Neural progenitor cell (in vitro differentiated cells): ENCODE measurements at regions not wholly inside any gene's neighbourhood (a gene's known extent, or its start where the extent isn't known, plus 50 kb on each side); places are given as distances from the start of the nearest gene placed in this dataset.
A peak's percentile ranks its signal among the peaks of the same experiment; 100 is the strongest.

Source experiments
- DNase-seq: peaks from one replicate; pipeline ENCODE4 v3.0.0-alpha.2; 2016; ENCODE audit warnings: low spot score
- H2AFZ ChIP-seq: fragments of 200-600 bp; sonication (generic); replicated peaks from 2 replicates; pipeline ENCODE4 v1.6.1; 2016; ENCODE audit warnings: antibody characterized with exemption
- H3F3A ChIP-seq: fragments of 200-600 bp; sonication (generic); 2 replicates; pipeline ENCODE4 v1.6.1; 2016; ENCODE audit warnings: antibody characterized with exemption, low read depth
- H3K27ac ChIP-seq: fragments of 200-600 bp; sonication (generic); 2 replicates; pipeline ENCODE4 v1.5.1; 2016; ENCODE audit warnings: mild to moderate bottlenecking
- H3K27me3 ChIP-seq: fragments of 200-600 bp; sonication (generic); 2 replicates; pipeline ENCODE4 v1.6.1; 2016; ENCODE audit warnings: mild to moderate bottlenecking, moderate library complexity
- H3K36me3 ChIP-seq: fragments of 200-600 bp; sonication (generic); 2 replicates; pipeline ENCODE4 v1.5.1; 2016
- H3K4me1 ChIP-seq: fragments of 200-600 bp; sonication (generic); 2 replicates; pipeline ENCODE4 v1.6.1; 2016; ENCODE audit warnings: mixed run types
- H3K4me2 ChIP-seq: fragments of 200-600 bp; sonication (generic); 2 replicates; pipeline ENCODE4 v1.6.1; 2016
- H3K4me3 ChIP-seq: fragments of 200-600 bp; sonication (generic); 2 replicates; pipeline ENCODE4 v1.5.1; 2016
- H3K79me2 ChIP-seq: fragments of 200-600 bp; sonication (generic); 2 replicates; pipeline ENCODE4 v1.6.1; 2016; ENCODE audit warnings: low read depth
- H3K9ac ChIP-seq: fragments of 200-600 bp; sonication (generic); 2 replicates; pipeline ENCODE4 v1.6.1; 2016
- H3K9me3 ChIP-seq: fragments of 200-600 bp; sonication (generic); 2 replicates; pipeline ENCODE4 v1.5.1; 2016; ENCODE audit warnings: low read depth
- H4K20me1 ChIP-seq: fragments of 200-600 bp; sonication (generic); 2 replicates; pipeline ENCODE4 v1.6.1; 2016; ENCODE audit warnings: low read depth
- H3K27ac Mint-ChIP-seq: 3 replicates; pipeline ENCODE4 v1.8.0; 2021; ENCODE audit warnings: mixed read lengths
- H3K27me3 Mint-ChIP-seq: 2 replicates; pipeline ENCODE4 v1.8.0; 2022; ENCODE audit warnings: low read depth, mild to moderate bottlenecking, inconsistent platforms, moderate library complexity, mixed read lengths; ENCODE audit not compliant: insufficient read depth
- H3K36me3 Mint-ChIP-seq: 3 replicates; pipeline ENCODE4 v1.8.0; 2021; ENCODE audit warnings: mixed read lengths
- H3K4me1 Mint-ChIP-seq: 3 replicates; pipeline ENCODE4 v1.8.0; 2021; ENCODE audit warnings: mixed read lengths
- H3K4me3 Mint-ChIP-seq: 3 replicates; pipeline ENCODE4 v1.8.0; 2021; ENCODE audit warnings: mild to moderate bottlenecking, moderate library complexity, mixed read lengths
- H3K9me3 Mint-ChIP-seq: 3 replicates; pipeline ENCODE4 v1.8.0; 2020; ENCODE audit warnings: mixed read lengths
- EZH2 ChIP-seq: fragments of 200-600 bp; sonication (generic); IDR thresholded peaks from 2 replicates; pipeline ENCODE4 v1.6.1; 2017; ENCODE audit warnings: antibody characterized with exemption, mild to moderate bottlenecking, moderate library complexity
- EZH2phosphoT487 ChIP-seq: fragments of 200-600 bp; sonication (generic); IDR thresholded peaks from 2 replicates; pipeline ENCODE4 v1.6.1; 2017; ENCODE audit warnings: antibody characterized with exemption
- TF ChIP-seq, protein P1 (sequence below): fragments of 200-600 bp; sonication (generic); IDR thresholded peaks from 2 replicates; pipeline ENCODE4 v1.5.1; 2017; ENCODE audit warnings: antibody characterized with exemption, mild to moderate bottlenecking

GRCh38 chr14:55845963-55846825 is 266.2 kb downstream of the KTN1 start:
- Histone ChIP-seq H3K9ac (no peak overlapping the region), H3K9me3 (no peaks in the 10 kb centered on the region), H3K27me3 (no peaks in the 10 kb centered on the region), H3K79me2 (no peaks in the 10 kb centered on the region), H3K36me3 (no peaks in the 10 kb centered on the region), H3K4me2 (no peak overlapping the region), H3K4me3 (no peak overlapping the region), H4K20me1 (no peaks in the 10 kb centered on the region), H2AFZ (no peak overlapping the region), H3K4me1 (no peaks in the 10 kb centered on the region), H3F3A (peaks cover 4% of the 10 kb centered on the region), H3K27ac (no peak overlapping the region)
- no peak for TF ChIP-seq EZH2
- TF ChIP-seq, protein P1, sequence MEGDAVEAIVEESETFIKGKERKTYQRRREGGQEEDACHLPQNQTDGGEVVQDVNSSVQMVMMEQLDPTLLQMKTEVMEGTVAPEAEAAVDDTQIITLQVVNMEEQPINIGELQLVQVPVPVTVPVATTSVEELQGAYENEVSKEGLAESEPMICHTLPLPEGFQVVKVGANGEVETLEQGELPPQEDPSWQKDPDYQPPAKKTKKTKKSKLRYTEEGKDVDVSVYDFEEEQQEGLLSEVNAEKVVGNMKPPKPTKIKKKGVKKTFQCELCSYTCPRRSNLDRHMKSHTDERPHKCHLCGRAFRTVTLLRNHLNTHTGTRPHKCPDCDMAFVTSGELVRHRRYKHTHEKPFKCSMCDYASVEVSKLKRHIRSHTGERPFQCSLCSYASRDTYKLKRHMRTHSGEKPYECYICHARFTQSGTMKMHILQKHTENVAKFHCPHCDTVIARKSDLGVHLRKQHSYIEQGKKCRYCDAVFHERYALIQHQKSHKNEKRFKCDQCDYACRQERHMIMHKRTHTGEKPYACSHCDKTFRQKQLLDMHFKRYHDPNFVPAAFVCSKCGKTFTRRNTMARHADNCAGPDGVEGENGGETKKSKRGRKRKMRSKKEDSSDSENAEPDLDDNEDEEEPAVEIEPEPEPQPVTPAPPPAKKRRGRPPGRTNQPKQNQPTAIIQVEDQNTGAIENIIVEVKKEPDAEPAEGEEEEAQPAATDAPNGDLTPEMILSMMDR = no peak
- no peak for TF ChIP-seq EZH2phosphoT487
- H3K4me1 Mint-ChIP-seq = peaks cover 10% of the 10 kb centered on the region
- H3K4me3 Mint-ChIP-seq = no peak overlapping the region
- DNase-seq = no peak
- H3K27me3 Mint-ChIP-seq = peaks cover 7% of the 10 kb centered on the region
- peak overlapping the region; percentile 38 for H3K27ac Mint-ChIP-seq
- H3K36me3 Mint-ChIP-seq = no peaks in the 10 kb centered on the region
- peaks cover 9% of the 10 kb centered on the region for H3K9me3 Mint-ChIP-seq

GRCh38 chr14:55846826-55847446 is 266.9 kb downstream of the KTN1 start:
- Histone ChIP-seq H3K4me3 (no peak overlapping the region), H3K27me3 (no peaks in the 10 kb centered on the region), H3K36me3 (no peaks in the 10 kb centered on the region), H4K20me1 (no peaks in the 10 kb centered on the region), H3F3A (peaks cover 11% of the 10 kb centered on the region), H3K4me2 (no peak overlapping the region), H3K79me2 (no peaks in the 10 kb centered on the region), H2AFZ (no peak overlapping the region), H3K9ac (no peak overlapping the region), H3K4me1 (peaks cover 6% of the 10 kb centered on the region), H3K9me3 (no peaks in the 10 kb centered on the region), H3K27ac (no peak overlapping the region)
- TF ChIP-seq EZH2 (no peak), EZH2phosphoT487 (no peak)
- TF ChIP-seq, protein P1 = no peak
- DNase-seq = no peak
- H3K9me3 Mint-ChIP-seq = peaks cover 9% of the 10 kb centered on the region
- H3K4me1 Mint-ChIP-seq = peaks cover 15% of the 10 kb centered on the region
- H3K4me3 Mint-ChIP-seq = no peak overlapping the region
- peaks cover 9% of the 10 kb centered on the region for H3K27me3 Mint-ChIP-seq
- H3K36me3 Mint-ChIP-seq = no peaks in the 10 kb centered on the region
- peak overlapping the region; percentile 38 for H3K27ac Mint-ChIP-seq

- TF ChIP-seq EZH2 = no peak
- TF ChIP-seq EZH2phosphoT487 = no peak
- TF ChIP-seq, protein P1 = no peak
- no peak overlapping the region for H3K4me3 Mint-ChIP-seq
- H3K79me2 ChIP-seq = no peaks in the 10 kb centered on the region
- H3K4me1 Mint-ChIP-seq = peaks cover 15% of the 10 kb centered on the region
- no peaks in the 10 kb centered on the region for H3K36me3 ChIP-seq
- peaks cover 7% of the 10 kb centered on the region for H3K4me1 ChIP-seq
- no peaks in the 10 kb centered on the region for H4K20me1 ChIP-seq
- H3K9me3 Mint-ChIP-seq = peaks cover 9% of the 10 kb centered on the region
- H3K27me3 ChIP-seq = no peaks in the 10 kb centered on the region
- peaks cover 12% of the 10 kb centered on the region for H3F3A ChIP-seq
- no peak for DNase-seq
- H3K27ac Mint-ChIP-seq = no peak overlapping the region
- H3K27ac ChIP-seq = no peak overlapping the region
- no peak overlapping the region for H3K4me2 ChIP-seq
- H3K4me3 ChIP-seq = no peak overlapping the region
- H3K9ac ChIP-seq = no peak overlapping the region
- H3K9me3 ChIP-seq = no peaks in the 10 kb centered on the region
- no peak overlapping the region for H2AFZ ChIP-seq
- H3K36me3 Mint-ChIP-seq = no peaks in the 10 kb centered on the region
- H3K27me3 Mint-ChIP-seq = peaks cover 9% of the 10 kb centered on the region
These were observed 267.8 kb downstream of the KTN1 start for GRCh38 chr14:55847766-55848165.
